Kasumi-1 (cell line): ENCODE measurements at regions not wholly inside any gene's neighbourhood (a gene's known extent, or its start where the extent isn't known, plus 50 kb on each side); places are given as distances from the start of the nearest gene placed in this dataset.

Source experiments
- DNase-seq, 2 experiments: peaks; one replicate each; lab custom pipeline; 2025; lab: John Stamatoyannopoulos, UW

DNA sequence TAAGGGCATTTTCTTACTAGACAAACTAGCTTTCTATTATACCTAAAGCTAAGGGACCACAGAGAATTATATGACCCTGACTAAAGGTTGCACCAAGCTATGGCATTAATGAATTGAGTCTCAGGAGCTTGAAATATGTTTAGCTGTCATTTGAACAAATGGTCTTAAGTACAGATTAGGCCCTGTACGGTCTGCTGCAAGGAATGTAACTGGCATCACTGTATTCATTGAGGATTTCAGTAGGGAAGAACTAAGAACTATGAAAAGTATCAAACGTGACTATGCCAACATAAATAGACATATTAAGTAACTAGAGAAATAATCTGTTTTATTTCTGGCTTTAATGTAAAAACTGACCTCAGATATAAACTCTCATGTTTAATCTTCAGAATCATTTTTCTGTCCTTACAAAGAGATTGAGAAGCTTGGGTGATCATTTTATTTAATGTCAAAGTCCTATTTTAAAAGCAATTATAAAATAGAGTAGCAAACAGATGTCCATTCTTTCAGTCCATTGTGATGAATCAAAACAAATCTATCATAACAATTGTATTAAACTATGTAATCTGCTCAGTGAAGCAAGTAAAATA is 845.9 kb downstream of the MAT2B start:
- no peak for DNase-seq

- no peak for DNase-seq
These were observed 847.3 kb downstream of the MAT2B start for GRCh38 chr5:164352695-164353094.

GRCh38 chr5:164353155-164353554 is 847.7 kb downstream of the MAT2B start:
- no peak for DNase-seq

DNA sequence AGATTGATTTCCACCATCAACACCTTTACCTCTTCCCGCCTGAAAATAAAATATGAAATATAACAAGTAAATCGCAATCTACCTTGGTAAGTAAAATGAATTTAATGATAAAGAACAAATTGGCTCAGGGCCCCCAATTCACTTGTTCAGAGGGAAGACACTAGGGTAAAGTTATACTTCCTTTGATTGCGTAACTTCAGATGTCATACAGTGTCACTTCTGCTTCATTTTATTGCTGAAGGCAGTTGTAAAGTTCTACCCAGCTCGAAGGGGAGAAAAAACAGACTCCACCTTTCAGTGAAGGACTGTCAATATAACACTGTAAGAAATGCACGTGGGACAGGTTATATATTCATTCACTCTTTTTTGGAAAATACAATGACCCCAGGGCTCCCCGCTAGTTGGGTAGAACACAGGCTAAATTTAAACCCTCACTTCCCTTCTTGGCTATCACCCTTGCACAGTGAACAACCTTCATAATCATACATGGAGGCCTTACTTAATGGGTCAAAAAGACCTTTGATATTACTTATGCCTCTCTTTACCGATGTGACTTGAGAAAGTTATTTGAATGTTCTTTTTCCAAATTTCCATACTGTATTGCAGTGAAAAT is 848.8 kb downstream of the MAT2B start:
- peak; percentile 53 to 68 for DNase-seq

- DNase-seq = no peak
These were observed 849.9 kb downstream of the MAT2B start for GRCh38 chr5:164355267-164355830.

DNA sequence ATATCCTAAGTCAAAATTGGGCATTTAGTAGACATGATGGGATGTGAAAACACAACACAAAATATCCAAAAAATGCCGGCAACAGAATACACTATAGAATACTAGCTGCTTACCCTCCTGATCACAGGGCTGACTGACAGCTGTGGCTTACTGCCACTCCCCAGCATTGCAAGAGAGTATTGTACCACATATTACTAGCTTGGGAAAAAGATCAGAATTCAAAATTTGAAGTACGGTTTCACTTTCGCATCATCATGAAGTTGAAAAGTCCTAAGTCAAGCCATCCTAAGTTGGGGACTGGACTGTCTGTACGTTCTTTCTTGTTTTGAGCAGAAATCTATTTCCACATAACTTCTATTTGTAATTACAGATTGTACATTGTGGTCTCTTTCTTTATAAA is 851.4 kb downstream of the MAT2B start:
- DNase-seq = no peak

GRCh38 chr5:164357395-164358033 is 852.1 kb downstream of the MAT2B start:
- peak; percentile 44 to 48 for DNase-seq

DNA sequence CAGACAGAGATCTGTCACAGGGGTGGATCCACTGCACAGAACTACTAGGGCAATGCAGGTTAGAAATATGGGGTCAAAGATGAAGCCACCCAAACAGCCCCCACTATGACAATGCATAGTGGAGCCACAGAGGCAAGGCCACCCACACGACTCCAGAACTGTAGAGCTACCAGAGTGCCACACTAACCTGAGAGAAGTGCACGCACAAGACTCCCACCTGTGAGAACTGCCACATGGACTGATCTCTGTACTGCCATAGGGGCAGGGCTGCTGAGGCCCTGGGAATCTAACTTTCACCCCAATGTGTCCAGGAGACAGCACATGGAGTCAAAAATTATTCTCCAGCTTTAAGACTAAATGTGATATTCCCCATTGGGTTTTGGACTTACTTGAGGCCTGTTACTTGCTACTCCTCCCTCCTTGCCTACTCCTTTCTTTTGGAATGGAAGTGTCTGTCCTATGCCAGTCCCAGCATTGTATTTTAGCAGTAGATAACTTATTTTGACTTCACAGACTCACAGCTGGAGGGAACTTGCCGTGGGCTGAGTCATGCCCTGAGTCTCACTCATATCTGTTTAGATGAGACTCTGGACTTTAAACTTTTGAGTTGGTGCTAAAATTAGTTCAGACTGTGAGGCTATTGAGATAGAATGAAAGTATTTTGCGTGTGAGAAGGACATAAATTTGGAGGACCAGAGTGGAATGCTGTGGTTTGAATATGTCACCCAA is 853.3 kb downstream of the MAT2B start:
- DNase-seq = no peak

GRCh38 chr5:164359260-164360255 is 854.1 kb downstream of the MAT2B start:
- DNase-seq = no peak

DNA sequence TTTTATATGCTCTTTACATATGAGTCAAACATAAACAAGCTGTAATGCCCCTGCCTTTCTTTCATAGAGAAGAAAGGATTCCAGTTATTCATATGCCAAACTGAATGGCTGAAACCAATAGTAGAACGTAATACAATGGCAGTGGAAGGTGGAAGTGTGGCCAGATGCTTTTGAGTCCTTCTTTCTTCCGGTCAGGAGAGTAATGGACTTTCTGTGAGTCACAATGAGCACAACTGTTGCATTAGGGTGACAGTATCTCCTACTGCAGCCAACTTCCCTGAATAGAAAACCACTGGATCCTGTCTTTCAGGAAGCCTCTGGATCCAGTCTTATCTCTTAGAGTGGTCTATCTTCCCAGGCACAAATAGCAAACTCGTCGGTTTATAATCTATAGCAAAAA is 855.2 kb downstream of the MAT2B start:
- no peak for DNase-seq

DNA sequence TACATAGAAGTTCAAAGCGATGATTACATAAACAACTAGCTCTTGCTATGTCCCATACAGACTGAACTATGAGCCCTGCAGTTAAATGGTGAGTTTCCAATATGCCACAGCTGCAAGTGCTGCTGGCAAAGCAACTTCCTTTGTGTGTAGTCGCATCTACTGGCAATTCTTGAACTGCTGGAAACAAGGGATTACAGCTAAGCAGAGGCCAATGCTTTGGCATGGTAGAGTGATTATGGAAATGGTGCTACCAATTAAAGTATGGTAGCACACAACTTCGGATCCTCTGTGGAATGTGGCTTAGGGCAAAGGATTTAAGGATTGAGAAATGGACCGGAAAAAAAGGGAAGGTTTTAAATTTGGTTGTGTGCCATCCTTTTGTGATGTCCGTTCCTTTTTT is 856.6 kb downstream of the MAT2B start:
- DNase-seq = no peak

- no peak for DNase-seq
These were observed 857.4 kb downstream of the MAT2B start for GRCh38 chr5:164362835-164363234.

DNA sequence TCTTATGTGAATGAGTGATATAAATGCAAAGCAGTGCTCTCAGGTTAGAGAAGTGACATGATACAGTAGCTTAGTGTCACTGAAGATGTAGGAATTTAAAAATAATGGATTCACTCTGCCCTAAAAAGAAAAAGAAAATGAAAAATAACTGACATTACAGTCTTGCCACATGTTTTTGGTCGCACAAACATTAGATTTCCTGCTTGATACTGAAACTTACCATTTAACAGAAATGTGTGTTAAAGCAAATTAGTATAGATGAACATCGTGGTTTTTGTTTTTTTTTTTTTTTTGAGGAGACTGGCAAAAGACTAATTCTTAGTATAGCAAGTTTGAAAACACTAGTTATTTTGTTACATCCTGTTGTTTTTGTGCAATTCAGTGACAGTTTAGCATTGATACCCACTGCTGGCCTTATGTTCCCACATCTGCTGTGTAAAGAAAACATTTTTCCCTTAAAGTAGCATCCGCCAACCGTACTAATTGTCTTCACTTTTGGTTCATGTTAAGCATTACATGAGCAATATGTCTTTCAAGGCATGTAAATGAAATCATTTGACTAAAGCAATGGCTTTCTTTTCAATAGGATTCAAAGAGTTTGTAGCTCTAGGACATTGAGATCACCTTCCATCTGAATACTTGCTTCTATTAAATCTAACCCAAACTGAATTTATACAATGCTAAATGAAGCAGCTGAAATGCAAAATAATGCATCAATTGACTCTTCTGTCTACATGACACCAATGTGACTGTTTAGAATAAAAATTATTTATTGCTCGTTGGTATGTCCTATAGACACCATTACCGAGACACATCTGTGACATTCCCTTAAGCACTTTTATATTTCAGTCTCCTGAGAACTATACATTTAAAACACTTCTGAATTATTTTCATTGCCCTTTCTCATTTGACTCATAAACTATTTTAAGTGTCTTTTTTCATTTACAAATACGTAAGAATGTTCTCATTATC is 859.1 kb downstream of the MAT2B start:
- no peak for DNase-seq

- DNase-seq = no peak
These were observed 865.4 kb downstream of the MAT2B start for GRCh38 chr5:164370841-164371240.

DNA sequence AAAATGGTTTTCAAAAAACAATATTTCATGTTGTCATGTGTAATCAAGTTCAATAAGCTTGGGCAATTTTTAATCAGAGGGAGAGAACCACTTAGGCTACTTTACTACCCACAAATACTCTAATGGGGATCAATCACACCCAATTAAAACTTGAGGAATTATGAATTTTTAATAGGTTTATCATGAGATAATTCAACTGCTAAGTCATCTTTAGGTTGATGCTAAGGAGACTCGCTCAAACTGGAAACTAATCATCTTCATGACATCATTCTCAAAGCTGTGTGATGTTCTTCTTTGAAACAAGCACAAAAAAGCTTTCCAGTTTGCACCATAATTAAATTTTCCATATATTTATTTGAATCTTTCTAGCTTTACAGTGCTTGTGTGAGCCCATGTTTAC is 867.5 kb downstream of the MAT2B start:
- DNase-seq = no peak

- no peak for DNase-seq
These were observed 868.5 kb downstream of the MAT2B start for GRCh38 chr5:164373876-164374275.

DNA sequence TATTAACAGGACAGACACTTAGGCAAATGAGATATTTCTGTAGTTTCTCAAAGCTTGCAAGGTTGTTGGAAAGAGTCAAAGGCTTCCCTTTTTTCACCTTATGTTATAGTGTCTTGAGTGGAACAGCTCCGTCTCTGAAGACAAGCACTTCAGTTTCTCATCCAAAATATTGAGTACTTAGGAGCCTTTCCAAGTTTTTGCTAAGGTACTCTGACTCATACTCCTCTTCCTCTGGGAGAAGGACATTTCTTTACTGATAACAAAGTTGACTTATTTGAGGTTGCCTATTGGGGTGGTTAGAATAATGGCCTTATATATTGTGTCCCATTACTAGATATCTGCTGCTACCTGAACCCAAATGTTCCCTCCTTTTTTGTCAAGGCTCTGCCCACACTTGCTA is 869.6 kb downstream of the MAT2B start:
- DNase-seq = no peak

DNA sequence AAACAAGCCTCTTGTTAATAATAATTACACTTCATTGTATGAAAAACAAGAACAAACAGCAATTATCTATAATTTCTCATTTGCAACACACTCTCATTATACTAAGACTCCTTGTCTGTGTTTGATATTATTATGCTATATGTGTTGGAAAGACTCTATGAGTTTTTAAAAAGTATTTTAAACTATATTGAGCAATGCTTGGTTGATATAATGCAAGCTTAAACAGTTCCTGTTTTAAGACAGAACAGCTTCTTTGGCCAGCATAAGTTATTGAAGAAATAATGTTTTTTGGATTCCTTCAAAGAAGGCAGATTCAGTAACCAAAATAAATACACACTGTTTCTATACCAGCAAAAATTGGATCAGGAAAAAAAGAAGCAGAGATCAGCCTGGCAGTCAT is 871.4 kb downstream of the MAT2B start:
- DNase-seq = peak; percentile 44 to 50

GRCh38 chr5:164377746-164378145 is 872.3 kb downstream of the MAT2B start:
- DNase-seq = no peak

GRCh38 chr5:164383662-164384061 is 878.2 kb downstream of the MAT2B start:
- DNase-seq = no peak
